ENCODE measurements at regions not wholly inside any gene's neighbourhood (a gene's known extent, or its start where the extent isn't known, plus 50 kb on each side); places are given as distances from the start of the nearest gene placed in this dataset.

- TF ChIP-seq CTCF (IDR thresholded peaks at IDR 0.05) = no peak
- no peak for TF ChIP-seq ESRRA (CRISPR knock-in tag; IDR thresholded peaks at IDR 0.05; ENCODE audit: borderline replicate concordance)
- TF ChIP-seq IRF2 (CRISPR knock-in tag; IDR thresholded peaks at IDR 0.05; ENCODE audit: borderline replicate concordance, low read depth) = no peak
- no peak for TF ChIP-seq ZNF263 (CRISPR knock-in tag; IDR thresholded peaks at IDR 0.05; ENCODE audit: low read depth)
- TF ChIP-seq ELF4 (CRISPR knock-in tag; IDR thresholded peaks at IDR 0.05; ENCODE audit: low read depth) = no peak
- no peak for TF ChIP-seq ZBTB43 (CRISPR knock-in tag; IDR thresholded peaks at IDR 0.05)
Measured at GRCh38 chr3:161848376-161848775, 351.8 kb downstream of the OTOL1 start.

Measured in WTC11 (cell line).